ENCODE measurements at regions not wholly inside any gene's neighbourhood (a gene's known extent, or its start where the extent isn't known, plus 50 kb on each side); places are given as distances from the start of the nearest gene placed in this dataset.

- TF ChIP-seq CTCF (IDR thresholded peaks at IDR 0.05) (no peak), POLR2A (IDR thresholded peaks at IDR 0.05) (no peak), EP300 (IDR thresholded peaks at IDR 0.05) (no peak), POLR2AphosphoS5 (IDR thresholded peaks at IDR 0.05) (no peak)
These were observed 149.5 kb downstream of the PJA1 start for GRCh38 chrX:69015564-69016292.

Data from sigmoid colon (tissue), 4 donors.